CD14-positive monocyte (primary cell): ENCODE measurements at regions not wholly inside any gene's neighbourhood (a gene's known extent, or its start where the extent isn't known, plus 50 kb on each side); places are given as distances from the start of the nearest gene placed in this dataset.

Experiments
- DNase-seq, 3 donors: peaks; one replicate each; pipeline ENCODE4 v3.0.0-alpha.2; 2011 to 2022
- H2AFZ ChIP-seq: 2 replicates; pipeline ENCODE4 v1.6.0; 2012; ENCODE audit warnings: mild to moderate bottlenecking, low read depth, low read length, inconsistent platforms; ENCODE audit not compliant: insufficient read depth, poor library complexity, severe bottlenecking
- H3K27ac ChIP-seq, 2 donors: 1 replicate in 1 of 2; 2 replicates in 1 of 2; pipeline ENCODE4 v1.5.1; 2012 to 2013; ENCODE audit warnings: low read length in 2 of 2, control low read depth in 1 of 2, inconsistent platforms in 1 of 2, low read depth in 1 of 2, mild to moderate bottlenecking in 1 of 2
- H3K27me3 ChIP-seq, 2 donors: one replicate each; pipeline versions ENCODE4 v1.6.0 to v1.6.1; 2011 to 2013; ENCODE audit warnings: low read length in 2 of 2; ENCODE audit not compliant: control insufficient read depth in 2 of 2, insufficient read depth in 2 of 2
- H3K36me3 ChIP-seq, 2 donors: replicated peaks in 1 of 2; 1 replicate in 1 of 2; 2 replicates in 1 of 2; pipeline versions ENCODE4 v1.5.1 to v1.6.1; 2012 to 2013; ENCODE audit warnings: low read length in 2 of 2, control low read depth in 1 of 2, inconsistent platforms in 1 of 2, mild to moderate bottlenecking in 1 of 2; ENCODE audit not compliant: insufficient read depth in 2 of 2, control insufficient read depth in 1 of 2
- H3K4me1 ChIP-seq, 2 donors: 1 replicate in 1 of 2; 2 replicates in 1 of 2; pipeline versions ENCODE4 v1.5.1 to v1.6.1; 2012 to 2013; ENCODE audit warnings: low read length in 2 of 2, control low read depth in 1 of 2, inconsistent platforms in 1 of 2, mild to moderate bottlenecking in 1 of 2, moderate library complexity in 1 of 2; ENCODE audit not compliant: insufficient read depth in 2 of 2, control insufficient read depth in 1 of 2
- H3K4me2 ChIP-seq: replicated peaks from 2 replicates; pipeline ENCODE3; 2012; ENCODE audit warnings: low read length, moderate library complexity, mild to moderate bottlenecking; ENCODE audit not compliant: poor library complexity, severe bottlenecking; ENCODE audit errors: extremely low read depth
- H3K4me3 ChIP-seq, 3 experiments: fragments of 200-600 bp in 1 of 3; sonication (generic) in 1 of 3; replicated peaks in 1 of 3; 1 replicate in 2 of 3; 2 replicates in 1 of 3; pipeline ENCODE4 v1.5.1; 2011 to 2013; ENCODE audit warnings: low read length in 3 of 3, mild to moderate bottlenecking in 3 of 3, control low read depth in 2 of 3, low read depth in 2 of 3, inconsistent platforms in 1 of 3, moderate library complexity in 1 of 3
- H3K79me2 ChIP-seq: 2 replicates; pipeline ENCODE4 v1.6.0; 2012; ENCODE audit warnings: mild to moderate bottlenecking, control low read depth, inconsistent platforms, low read length, moderate library complexity; ENCODE audit not compliant: insufficient read depth
- H3K9ac ChIP-seq: 2 replicates; pipeline ENCODE4 v1.6.0; 2017; ENCODE audit warnings: low read length, mild to moderate bottlenecking; ENCODE audit not compliant: insufficient read depth, poor library complexity, severe bottlenecking
- H3K9me3 ChIP-seq, 2 donors: replicated peaks in 1 of 2; 1 replicate in 1 of 2; 2 replicates in 1 of 2; pipeline versions ENCODE4 v1.5.1 to v1.6.1; 2012 to 2013; ENCODE audit warnings: low read length in 2 of 2, control low read depth in 1 of 2; ENCODE audit not compliant: control insufficient read depth in 1 of 2, insufficient read depth in 1 of 2
- H4K20me1 ChIP-seq: 2 replicates; pipeline ENCODE4 v1.6.0; 2012; ENCODE audit warnings: mild to moderate bottlenecking, low read length, control low read depth, moderate library complexity; ENCODE audit not compliant: insufficient read depth
- H3K27ac Mint-ChIP-seq, 7 donors: one replicate each; pipeline ENCODE4 v1.8.0; 2020; ENCODE audit warnings: mild to moderate bottlenecking in 7 of 7, mixed read lengths in 7 of 7, moderate library complexity in 6 of 7, inconsistent platforms in 2 of 7
- H3K27me3 Mint-ChIP-seq, 3 donors: one replicate each; pipeline ENCODE4 v1.8.0; 2021 to 2022; ENCODE audit warnings: low read depth in 3 of 3, mild to moderate bottlenecking in 3 of 3, mixed read lengths in 3 of 3, moderate library complexity in 3 of 3, inconsistent platforms in 1 of 3
- H3K36me3 Mint-ChIP-seq, 2 donors: one replicate each; pipeline ENCODE4 v1.8.0; 2020; ENCODE audit warnings: mixed read lengths in 2 of 2, inconsistent platforms in 1 of 2, mild to moderate bottlenecking in 1 of 2
- H3K4me1 Mint-ChIP-seq: one replicate; pipeline ENCODE4 v1.8.0; 2020; ENCODE audit warnings: mild to moderate bottlenecking, mixed read lengths
- H3K4me3 Mint-ChIP-seq, 2 donors: one replicate each; pipeline ENCODE4 v1.8.0; 2020; ENCODE audit warnings: mild to moderate bottlenecking in 2 of 2, mixed read lengths in 2 of 2, moderate library complexity in 1 of 2
- H3K9me3 Mint-ChIP-seq, 7 donors: one replicate each; pipeline ENCODE4 v1.8.0; 2020 to 2022; ENCODE audit warnings: mixed read lengths in 7 of 7, mild to moderate bottlenecking in 6 of 7, moderate library complexity in 6 of 7, inconsistent platforms in 2 of 7
- CTCF ChIP-seq: fragments of 200-600 bp; IDR thresholded peaks from one replicate; pipeline ENCODE4 v1.8.0; 2022; ENCODE audit warnings: antibody characterized with exemption, mild to moderate bottlenecking
- WGBS: methylation state at CpG from one replicate; pipeline ENCODE4 v1.1.5; 2013; ENCODE audit warnings: missing lambda C conversion rate; ENCODE audit not compliant: insufficient coverage; 5-methylcytosine and 5-hydroxymethylcytosine counted together
- intact Hi-C, 2 donors: fragments of 100-400 bp; cut with micrococcal nuclease; formaldehyde crosslinking; loops; one replicate each; pipeline versions ENCODE4 v1.15.0 to v1.15.1; 2023

DNA sequence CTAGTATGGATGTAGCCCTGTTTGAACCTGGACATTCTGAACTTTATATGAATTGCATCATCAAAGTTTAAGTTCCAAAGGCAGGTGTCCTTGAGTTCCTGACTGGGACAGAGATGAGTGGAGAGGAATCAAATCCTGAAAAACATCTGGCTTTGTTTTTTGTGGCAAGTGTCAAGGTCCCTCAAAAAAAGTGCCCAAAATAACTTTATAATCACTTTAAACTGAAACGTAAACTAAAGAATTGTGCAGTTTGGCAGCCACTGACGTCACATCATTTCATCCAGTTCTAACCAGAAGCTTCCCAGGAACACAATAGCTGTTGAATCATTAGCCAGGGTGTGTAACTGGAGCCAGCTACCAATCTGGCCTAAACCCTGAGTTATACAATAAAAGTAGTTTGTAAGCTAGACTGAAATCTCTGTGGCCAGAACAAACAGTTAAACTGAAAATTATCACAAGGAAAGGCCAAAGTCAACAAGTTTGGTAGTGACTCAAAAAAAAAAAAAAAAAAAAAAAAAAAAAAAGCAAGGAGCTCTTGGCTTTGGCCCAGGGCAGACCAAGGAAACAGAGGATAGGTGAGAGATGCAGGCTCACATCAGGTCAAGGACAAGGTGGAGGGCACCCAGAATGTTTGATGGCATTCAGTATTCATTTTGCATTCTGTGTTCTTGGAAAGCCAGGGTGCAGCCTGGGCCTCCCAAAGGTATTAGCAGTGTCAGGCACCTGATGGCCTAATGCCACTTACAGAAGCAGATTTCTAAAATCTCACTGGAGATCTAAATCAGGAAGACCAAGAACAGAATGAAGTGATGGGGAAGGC is 74.3 kb downstream of the TNFSF18 start:
- no peak overlapping the region for H3K4me2 ChIP-seq
- TF ChIP-seq CTCF: no peak
- no peak overlapping the region for H2AFZ ChIP-seq
- no peaks in the 10 kb centered on the region for H3K27me3 ChIP-seq
- H3K4me3 Mint-ChIP-seq: no peak overlapping the region
- no peaks in the 10 kb centered on the region for H3K36me3 ChIP-seq
- no peaks in the 10 kb centered on the region for H3K36me3 Mint-ChIP-seq
- no peaks in the 10 kb centered on the region for H3K9me3 ChIP-seq
- intact Hi-C loops: no loop called here
- no peaks in the 10 kb centered on the region for H4K20me1 ChIP-seq
- H3K27ac Mint-ChIP-seq: peak overlapping the region in 1 of 7 donors; percentile 10
- H3K4me1 ChIP-seq: no peaks in the 10 kb centered on the region
- no peaks in the 10 kb centered on the region for H3K27me3 Mint-ChIP-seq
- no peaks in the 10 kb centered on the region for H3K4me1 Mint-ChIP-seq
- H3K27ac ChIP-seq: no peak overlapping the region
- no peak overlapping the region for H3K4me3 ChIP-seq
- H3K9ac ChIP-seq: no peak overlapping the region
- no peaks in the 10 kb centered on the region for H3K79me2 ChIP-seq
- 100% methylated on average over 1 of the region's 2 CpGs for WGBS
- no peak for DNase-seq
- peaks cover 0 to 2% (median 0%) of the 10 kb centered on the region in 7 donors for H3K9me3 Mint-ChIP-seq

DNA sequence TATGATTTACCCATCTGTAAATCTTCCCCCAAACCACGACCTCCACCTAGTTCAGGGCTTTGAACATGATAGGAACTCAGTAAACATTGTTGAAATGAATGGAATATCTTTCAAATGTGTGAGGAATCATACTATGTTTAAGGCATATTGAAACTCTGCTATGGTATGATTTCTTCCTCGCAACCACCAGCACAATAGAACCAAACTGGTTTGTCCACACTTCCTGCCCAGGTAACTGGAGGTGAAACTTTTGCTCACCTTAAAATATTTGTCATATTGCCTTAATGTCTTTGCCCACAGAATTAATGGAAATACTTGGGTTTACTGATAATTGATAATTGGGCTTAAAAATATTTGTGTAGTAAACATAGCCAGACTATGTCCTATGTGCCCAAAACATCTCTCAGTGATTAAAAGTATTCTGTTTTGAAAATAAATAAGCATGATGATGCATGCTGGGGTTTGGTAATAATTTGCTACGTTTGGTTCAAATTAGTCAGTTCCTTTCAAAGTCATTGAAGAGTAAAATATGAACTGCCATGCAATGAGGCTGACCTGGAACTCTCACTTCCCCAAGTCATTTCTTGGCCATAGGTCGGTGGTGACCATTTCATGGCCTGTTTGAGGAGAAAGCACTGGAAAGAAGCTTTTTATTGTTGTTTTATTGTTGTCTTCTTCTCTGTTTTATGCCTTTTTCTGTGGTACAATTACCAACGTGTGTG is 73.3 kb downstream of the TNFSF18 start:
- Histone ChIP-seq H2AFZ (no peak overlapping the region), H3K79me2 (no peaks in the 10 kb centered on the region), H3K4me3 (no peak overlapping the region), H3K4me2 (no peak overlapping the region), H3K9ac (no peak overlapping the region), H3K36me3 (no peaks in the 10 kb centered on the region), H3K4me1 (no peaks in the 10 kb centered on the region), H3K27me3 (no peaks in the 10 kb centered on the region), H4K20me1 (no peaks in the 10 kb centered on the region), H3K9me3 (no peaks in the 10 kb centered on the region), H3K27ac (no peak overlapping the region)
- Mint-ChIP-seq H3K27ac (no peak overlapping the region), H3K4me1 (no peaks in the 10 kb centered on the region), H3K9me3 (peaks cover 0 to 2% (median 1%) of the 10 kb centered on the region in 7 donors), H3K4me3 (no peak overlapping the region), H3K27me3 (no peaks in the 10 kb centered on the region), H3K36me3 (no peaks in the 10 kb centered on the region)
- intact Hi-C loops: no loop called here
- no peak for DNase-seq
- WGBS: 0% methylated on average over 1 of the region's 5 CpGs
- no peak for TF ChIP-seq CTCF
